ENCODE measurements at regions not wholly inside any gene's neighbourhood (a gene's known extent, or its start where the extent isn't known, plus 50 kb on each side); places are given as distances from the start of the nearest gene placed in this dataset.

DNA sequence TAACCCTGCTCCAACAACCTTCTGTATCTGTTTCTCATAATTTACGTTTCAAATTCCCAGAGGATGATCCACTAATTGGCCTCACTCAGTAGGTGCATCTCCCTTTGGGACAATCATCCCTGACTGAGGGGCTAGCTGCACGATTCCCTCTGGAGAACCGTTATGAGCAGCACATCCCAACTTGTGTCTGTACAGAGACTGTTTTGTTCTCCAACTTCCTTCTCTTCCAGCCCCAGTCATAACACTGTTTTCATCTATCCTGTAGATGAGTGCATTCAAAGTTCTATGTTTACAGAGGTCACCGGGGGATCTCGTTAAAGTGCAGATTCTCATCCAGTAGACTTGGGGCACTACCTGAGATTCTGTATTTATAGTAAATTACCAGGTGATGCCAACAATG, 187.2 kb downstream of the REEP3 start:
- TF ChIP-seq, protein P1, sequence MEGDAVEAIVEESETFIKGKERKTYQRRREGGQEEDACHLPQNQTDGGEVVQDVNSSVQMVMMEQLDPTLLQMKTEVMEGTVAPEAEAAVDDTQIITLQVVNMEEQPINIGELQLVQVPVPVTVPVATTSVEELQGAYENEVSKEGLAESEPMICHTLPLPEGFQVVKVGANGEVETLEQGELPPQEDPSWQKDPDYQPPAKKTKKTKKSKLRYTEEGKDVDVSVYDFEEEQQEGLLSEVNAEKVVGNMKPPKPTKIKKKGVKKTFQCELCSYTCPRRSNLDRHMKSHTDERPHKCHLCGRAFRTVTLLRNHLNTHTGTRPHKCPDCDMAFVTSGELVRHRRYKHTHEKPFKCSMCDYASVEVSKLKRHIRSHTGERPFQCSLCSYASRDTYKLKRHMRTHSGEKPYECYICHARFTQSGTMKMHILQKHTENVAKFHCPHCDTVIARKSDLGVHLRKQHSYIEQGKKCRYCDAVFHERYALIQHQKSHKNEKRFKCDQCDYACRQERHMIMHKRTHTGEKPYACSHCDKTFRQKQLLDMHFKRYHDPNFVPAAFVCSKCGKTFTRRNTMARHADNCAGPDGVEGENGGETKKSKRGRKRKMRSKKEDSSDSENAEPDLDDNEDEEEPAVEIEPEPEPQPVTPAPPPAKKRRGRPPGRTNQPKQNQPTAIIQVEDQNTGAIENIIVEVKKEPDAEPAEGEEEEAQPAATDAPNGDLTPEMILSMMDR (conservative IDR thresholded peaks at IDR 0.05; ENCODE audit: low read depth, low read length): no peak
- TF ChIP-seq EZH2 (IDR thresholded peaks at IDR 0.05; ENCODE audit: borderline replicate concordance, low read depth, low read length, poor library complexity, severe bottlenecking): no peak

All from A673 (cell line).